OCI-LY3 (cell line): ENCODE measurements at regions not wholly inside any gene's neighbourhood (a gene's known extent, or its start where the extent isn't known, plus 50 kb on each side); places are given as distances from the start of the nearest gene placed in this dataset.

Source experiments
- H2AFZ ChIP-seq: fragments of 200-600, 300-600 bp; shearing (Covaris generic); 2 replicates; pipeline ENCODE4 v1.6.0; 2014; ENCODE audit warnings: antibody characterized with exemption, low read depth, low read length
- H3K27ac ChIP-seq: fragments of 200-600, 300-600 bp; sonication (generic); 2 replicates; pipeline ENCODE4 v1.5.1; 2014; ENCODE audit warnings: mild to moderate bottlenecking, low read length, moderate library complexity, mixed read lengths
- H3K27me3 ChIP-seq: fragments of 200-600, 300-600 bp; sonication (generic); 2 replicates; pipeline ENCODE4 v1.6.1; 2014; ENCODE audit warnings: low read depth, low read length, mixed read lengths
- H3K36me3 ChIP-seq: fragments of 200-600, 300-600 bp; sonication (generic); replicated peaks from 2 replicates; pipeline ENCODE3; 2014; ENCODE audit warnings: low read depth, low read length, mixed read lengths
- H3K4me1 ChIP-seq: fragments of 300-600, 200-600 bp; sonication (generic); 2 replicates; pipeline ENCODE4 v1.6.1; 2014; ENCODE audit warnings: low read length, mixed read lengths
- H3K4me2 ChIP-seq: fragments of 200-600, 300-600 bp; sonication (generic); 2 replicates; pipeline ENCODE4 v1.6.1; 2014; ENCODE audit warnings: low read length, mixed read lengths
- H3K4me3 ChIP-seq: fragments of 300-600, 200-600 bp; sonication (generic); 2 replicates; pipeline ENCODE4 v1.5.1; 2014; ENCODE audit warnings: antibody characterized with exemption, mild to moderate bottlenecking, low read length, moderate library complexity
- H3K79me2 ChIP-seq: fragments of 300-600, 200-600 bp; shearing (Covaris generic); 2 replicates; pipeline ENCODE4 v1.6.1; 2014; ENCODE audit warnings: mild to moderate bottlenecking, low read length, mixed read lengths
- H3K9ac ChIP-seq: fragments of 300-600, 200-600 bp; shearing (Covaris generic); 2 replicates; pipeline ENCODE4 v1.6.0; 2014; ENCODE audit warnings: mild to moderate bottlenecking, low read length, moderate library complexity
- H3K9me3 ChIP-seq: fragments of 200-600, 300-600 bp; shearing (Covaris generic); 2 replicates; pipeline ENCODE4 v1.6.1; 2014; ENCODE audit warnings: low read length, mixed read lengths; ENCODE audit not compliant: insufficient read depth
- H4K20me1 ChIP-seq: fragments of 200-600, 300-600 bp; sonication (generic); 2 replicates; pipeline ENCODE4 v1.6.1; 2016; ENCODE audit warnings: low read length, mixed read lengths; ENCODE audit not compliant: insufficient read depth
- CTCF ChIP-seq: fragments of 200-600, 300-600 bp; sonication (generic); IDR thresholded peaks from 2 replicates; pipeline ENCODE4 v1.5.1; 2014; ENCODE audit warnings: antibody characterized with exemption, low read length, low read depth
- EZH2phosphoT487 ChIP-seq: fragments of 200-600 bp; shearing (Covaris generic); IDR thresholded peaks from 2 replicates; pipeline ENCODE4 v1.6.1; 2018; ENCODE audit warnings: antibody characterized with exemption, mixed run types, low read depth

- no peaks in the 10 kb centered on the region for H3K36me3 ChIP-seq
- no peaks in the 10 kb centered on the region for H3K79me2 ChIP-seq
- TF ChIP-seq EZH2phosphoT487 = no peak
- peaks cover 33% of the 10 kb centered on the region for H3K4me1 ChIP-seq
- no peaks in the 10 kb centered on the region for H4K20me1 ChIP-seq
- H3K9ac ChIP-seq = no peak overlapping the region
- no peak overlapping the region for H3K27ac ChIP-seq
- H2AFZ ChIP-seq = no peak overlapping the region
- no peaks in the 10 kb centered on the region for H3K9me3 ChIP-seq
- no peak overlapping the region for H3K4me2 ChIP-seq
- no peak overlapping the region for H3K4me3 ChIP-seq
- H3K27me3 ChIP-seq = peaks cover 31% of the 10 kb centered on the region
These were observed 311.4 kb downstream of the TLE4 start for GRCh38 chr9:79883073-79883645.

GRCh38 chr9:79880626-79881025, 308.9 kb downstream of the TLE4 start:
- peak overlapping the region; percentile 50 for H3K4me3 ChIP-seq
- H2AFZ ChIP-seq = no peak overlapping the region
- no peaks in the 10 kb centered on the region for H3K9me3 ChIP-seq
- peaks cover 41% of the 10 kb centered on the region for H3K4me1 ChIP-seq
- H3K36me3 ChIP-seq = no peaks in the 10 kb centered on the region
- H3K79me2 ChIP-seq = no peaks in the 10 kb centered on the region
- H3K27me3 ChIP-seq = peaks cover 47% of the 10 kb centered on the region
- H4K20me1 ChIP-seq = no peaks in the 10 kb centered on the region
- TF ChIP-seq CTCF (no peak), EZH2phosphoT487 (no peak)
- no peak overlapping the region for H3K9ac ChIP-seq
- peak overlapping the region; percentile 67 for H3K4me2 ChIP-seq
- no peak overlapping the region for H3K27ac ChIP-seq

GRCh38 chr9:79877943-79878602, 306.3 kb downstream of the TLE4 start:
- Histone ChIP-seq H3K9me3 (no peaks in the 10 kb centered on the region), H3K4me2 (peak overlapping the region; percentile 43), H2AFZ (no peak overlapping the region), H3K79me2 (no peaks in the 10 kb centered on the region), H3K4me3 (no peak overlapping the region), H3K36me3 (no peaks in the 10 kb centered on the region), H3K9ac (no peak overlapping the region), H3K4me1 (peaks cover 33% of the 10 kb centered on the region), H3K27ac (no peak overlapping the region), H3K27me3 (peaks cover 54% of the 10 kb centered on the region), H4K20me1 (no peaks in the 10 kb centered on the region)
- TF ChIP-seq CTCF = no peak
- TF ChIP-seq EZH2phosphoT487 = no peak

- Histone ChIP-seq H2AFZ (no peak overlapping the region), H3K27me3 (0 out of 2 replicates have a peak, but pooled peaks cover 10% of the 10 kb centered on the region), H3K9ac (no peak overlapping the region), H3K4me1 (peaks cover 31% of the 10 kb centered on the region), H3K79me2 (no peaks in the 10 kb centered on the region), H3K36me3 (no peaks in the 10 kb centered on the region), H3K9me3 (no peaks in the 10 kb centered on the region), H3K4me3 (no peak overlapping the region), H4K20me1 (no peaks in the 10 kb centered on the region), H3K27ac (no peak overlapping the region), H3K4me2 (peak overlapping the region; percentile 56)
- TF ChIP-seq CTCF = no peak
- no peak for TF ChIP-seq EZH2phosphoT487
These were observed 296.9 kb downstream of the TLE4 start for GRCh38 chr9:79868567-79869189.
